Ishikawa (cell line): ENCODE measurements at regions not wholly inside any gene's neighbourhood (a gene's known extent, or its start where the extent isn't known, plus 50 kb on each side); places are given as distances from the start of the nearest gene placed in this dataset.

Experiments
- CEBPB ChIP-seq: IDR thresholded peaks from 2 replicates; pipeline ENCODE4 v1.6.1; 2012
- TAF1 ChIP-seq: IDR thresholded peaks from 2 replicates; pipeline ENCODE4 v1.6.1; 2012; ENCODE audit warnings: low read depth, mild to moderate bottlenecking
- USF1 ChIP-seq: IDR thresholded peaks from 2 replicates; pipeline ENCODE4 v1.6.1; 2012
- TF ChIP-seq, protein P1 (sequence below): IDR thresholded peaks from 2 replicates; pipeline ENCODE4 v1.6.1; 2012; ENCODE audit warnings: low read depth, mild to moderate bottlenecking

DNA sequence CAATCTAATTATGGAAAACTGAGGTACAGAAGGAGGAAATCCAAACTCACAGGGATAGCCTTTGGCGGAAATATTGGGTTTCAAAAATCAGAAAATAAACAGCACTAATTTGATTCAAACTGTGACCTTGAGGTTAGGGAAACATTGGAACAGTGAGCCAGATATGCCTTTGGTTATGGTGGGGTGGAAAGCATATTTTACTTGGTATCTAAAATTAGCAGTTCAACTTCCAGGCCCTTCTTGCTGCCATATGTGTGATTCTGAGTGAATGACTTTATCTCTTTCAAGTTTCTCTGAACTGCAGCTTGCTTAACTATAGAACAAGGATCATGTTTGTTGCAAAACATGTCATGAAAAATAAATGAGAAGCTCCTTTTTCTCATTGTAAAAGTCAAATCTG lies 240.9 kb upstream of the VEGFC start:
- no peak for TF ChIP-seq TAF1
- no peak for TF ChIP-seq USF1
- no peak for TF ChIP-seq CEBPB
- TF ChIP-seq, protein P1, sequence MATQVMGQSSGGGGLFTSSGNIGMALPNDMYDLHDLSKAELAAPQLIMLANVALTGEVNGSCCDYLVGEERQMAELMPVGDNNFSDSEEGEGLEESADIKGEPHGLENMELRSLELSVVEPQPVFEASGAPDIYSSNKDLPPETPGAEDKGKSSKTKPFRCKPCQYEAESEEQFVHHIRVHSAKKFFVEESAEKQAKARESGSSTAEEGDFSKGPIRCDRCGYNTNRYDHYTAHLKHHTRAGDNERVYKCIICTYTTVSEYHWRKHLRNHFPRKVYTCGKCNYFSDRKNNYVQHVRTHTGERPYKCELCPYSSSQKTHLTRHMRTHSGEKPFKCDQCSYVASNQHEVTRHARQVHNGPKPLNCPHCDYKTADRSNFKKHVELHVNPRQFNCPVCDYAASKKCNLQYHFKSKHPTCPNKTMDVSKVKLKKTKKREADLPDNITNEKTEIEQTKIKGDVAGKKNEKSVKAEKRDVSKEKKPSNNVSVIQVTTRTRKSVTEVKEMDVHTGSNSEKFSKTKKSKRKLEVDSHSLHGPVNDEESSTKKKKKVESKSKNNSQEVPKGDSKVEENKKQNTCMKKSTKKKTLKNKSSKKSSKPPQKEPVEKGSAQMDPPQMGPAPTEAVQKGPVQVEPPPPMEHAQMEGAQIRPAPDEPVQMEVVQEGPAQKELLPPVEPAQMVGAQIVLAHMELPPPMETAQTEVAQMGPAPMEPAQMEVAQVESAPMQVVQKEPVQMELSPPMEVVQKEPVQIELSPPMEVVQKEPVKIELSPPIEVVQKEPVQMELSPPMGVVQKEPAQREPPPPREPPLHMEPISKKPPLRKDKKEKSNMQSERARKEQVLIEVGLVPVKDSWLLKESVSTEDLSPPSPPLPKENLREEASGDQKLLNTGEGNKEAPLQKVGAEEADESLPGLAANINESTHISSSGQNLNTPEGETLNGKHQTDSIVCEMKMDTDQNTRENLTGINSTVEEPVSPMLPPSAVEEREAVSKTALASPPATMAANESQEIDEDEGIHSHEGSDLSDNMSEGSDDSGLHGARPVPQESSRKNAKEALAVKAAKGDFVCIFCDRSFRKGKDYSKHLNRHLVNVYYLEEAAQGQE: no peak
